IgD-negative memory B cell (primary cell): ENCODE measurements at regions not wholly inside any gene's neighbourhood (a gene's known extent, or its start where the extent isn't known, plus 50 kb on each side); places are given as distances from the start of the nearest gene placed in this dataset.
A peak's percentile ranks its signal among the peaks of the same experiment; 100 is the strongest.
"Not testable (repeated sequence)": the region's sequence is repeated elsewhere in the genome, so short reads cannot be mapped to it uniquely, and the experiment has no call there.

Experiments used
- H3K27ac Mint-ChIP-seq, 3 donors: one replicate each; pipeline ENCODE4 v1.8.0; 2020 to 2022; ENCODE audit warnings: mild to moderate bottlenecking in 3 of 3, mixed read lengths in 3 of 3, moderate library complexity in 1 of 3
- H3K27me3 Mint-ChIP-seq: one replicate; pipeline ENCODE4 v1.8.0; 2021; ENCODE audit warnings: mixed read lengths
- H3K36me3 Mint-ChIP-seq: one replicate; pipeline ENCODE4 v1.8.0; 2020; ENCODE audit warnings: mild to moderate bottlenecking, mixed read lengths
- H3K4me1 Mint-ChIP-seq, 3 donors: one replicate each; pipeline ENCODE4 v1.8.0; 2020 to 2022; ENCODE audit warnings: mixed read lengths in 3 of 3, mild to moderate bottlenecking in 1 of 3
- H3K4me3 Mint-ChIP-seq, 4 donors: one replicate each; pipeline ENCODE4 v1.8.0; 2020 to 2022; ENCODE audit warnings: mild to moderate bottlenecking in 4 of 4, mixed read lengths in 4 of 4, moderate library complexity in 3 of 4
- H3K9me3 Mint-ChIP-seq, 3 donors: one replicate each; pipeline ENCODE4 v1.8.0; 2020 to 2021; ENCODE audit warnings: mixed read lengths in 3 of 3, mild to moderate bottlenecking in 1 of 3

DNA sequence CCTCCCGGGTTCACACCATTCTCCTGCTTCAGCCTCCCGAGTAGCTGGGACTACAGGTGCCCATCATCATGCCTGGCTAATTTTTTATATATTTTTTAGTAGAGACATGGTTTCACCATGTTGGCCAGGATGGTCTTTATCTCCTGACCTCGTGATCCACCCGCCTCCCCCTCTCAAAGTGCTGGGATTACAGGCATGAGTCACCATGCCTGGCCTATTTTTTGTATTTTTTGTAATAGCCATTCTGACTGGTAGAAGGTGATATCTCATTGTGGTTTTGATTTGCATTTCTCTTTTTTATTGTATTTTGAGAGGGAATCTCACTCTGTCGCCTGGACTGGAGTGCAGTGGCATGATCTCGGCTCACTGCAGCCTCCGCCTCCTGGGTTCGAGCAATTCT is 139.6 kb upstream of the TNPO1 start:
- not testable (repeated sequence) for H3K4me3 Mint-ChIP-seq, H3K4me1 Mint-ChIP-seq, H3K9me3 Mint-ChIP-seq, H3K36me3 Mint-ChIP-seq, H3K27me3 Mint-ChIP-seq, H3K27ac Mint-ChIP-seq

DNA sequence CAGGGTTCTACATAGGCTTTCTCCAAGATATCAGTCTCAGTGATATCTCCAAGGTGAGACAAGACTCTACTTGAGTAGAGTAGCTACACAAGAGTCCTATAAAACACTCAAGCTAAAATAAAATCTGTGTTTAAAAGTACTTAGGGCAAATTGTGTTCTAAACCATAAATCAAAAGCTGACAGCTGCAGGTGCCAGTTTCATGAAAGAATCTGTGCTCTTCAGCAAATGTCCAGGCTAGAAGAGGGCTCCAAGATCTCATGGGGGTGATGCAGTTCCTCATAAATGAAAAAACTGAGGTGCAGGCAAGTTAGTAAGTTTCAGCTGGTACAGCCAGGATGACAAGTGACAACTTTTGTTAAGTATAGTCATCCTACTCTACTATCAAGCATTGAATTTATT is 142.8 kb upstream of the TNPO1 start:
- H3K4me1 Mint-ChIP-seq = no peaks in the 10 kb centered on the region
- H3K27me3 Mint-ChIP-seq = peaks cover 5% of the 10 kb centered on the region

DNA sequence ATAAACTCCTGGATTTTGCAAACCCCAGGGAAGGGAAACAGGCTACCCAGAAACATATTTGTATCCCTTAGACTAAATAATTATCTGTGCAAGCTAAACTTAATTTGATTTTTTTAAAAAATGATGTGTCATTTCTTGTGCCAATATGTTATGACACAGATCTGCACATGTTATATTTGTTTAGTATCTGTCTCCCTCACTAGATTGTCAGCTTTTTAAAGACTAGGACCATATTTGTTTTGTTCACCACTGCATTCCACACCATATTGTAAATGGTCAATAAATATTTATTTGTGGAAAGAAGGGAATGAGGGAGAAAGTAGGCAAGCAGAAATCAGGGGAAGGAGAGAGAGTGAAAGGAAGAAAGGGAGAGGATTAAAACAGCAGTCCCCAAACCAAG is 143.3 kb upstream of the TNPO1 start:
- Mint-ChIP-seq H3K36me3 (peaks cover 2% of the 10 kb centered on the region), H3K9me3 (peaks cover 0 to 9% (median 3%) of the 10 kb centered on the region in 3 donors), H3K4me3 (no peak overlapping the region), H3K27me3 (peaks cover 5% of the 10 kb centered on the region), H3K27ac (no peak overlapping the region), H3K4me1 (no peaks in the 10 kb centered on the region)

More for the DNA sequence above, 142.8 kb upstream of the TNPO1 start:
- Mint-ChIP-seq H3K27ac (no peak overlapping the region), H3K9me3 (peaks cover 0 to 9% (median 3%) of the 10 kb centered on the region in 3 donors), H3K36me3 (peaks cover 2% of the 10 kb centered on the region), H3K4me3 (no peak overlapping the region)

DNA sequence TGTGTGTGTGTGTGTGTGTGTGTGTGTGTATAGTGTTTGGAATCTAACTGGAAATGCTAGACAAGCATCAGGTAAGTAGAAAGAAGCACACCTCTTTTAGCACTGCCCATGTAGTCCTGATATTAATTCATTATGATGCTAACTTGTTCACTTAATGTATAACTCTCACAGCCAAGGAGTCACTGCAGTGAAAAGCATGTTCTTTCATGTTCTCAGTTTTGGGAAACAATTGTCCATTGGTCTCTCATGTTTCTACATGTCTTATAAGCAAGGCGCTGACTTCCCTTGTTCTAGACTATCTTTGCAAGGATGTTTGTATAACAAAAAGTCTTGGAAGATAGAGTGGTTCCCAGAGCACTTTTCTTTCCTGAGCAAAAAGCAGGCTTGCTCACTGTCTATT is 148.8 kb upstream of the TNPO1 start:
- Mint-ChIP-seq H3K27me3 (peaks cover 13% of the 10 kb centered on the region), H3K4me1 (no peaks in the 10 kb centered on the region), H3K27ac (no peak overlapping the region), H3K36me3 (no peaks in the 10 kb centered on the region), H3K9me3 (no peaks in the 10 kb centered on the region), H3K4me3 (no peak overlapping the region)

DNA sequence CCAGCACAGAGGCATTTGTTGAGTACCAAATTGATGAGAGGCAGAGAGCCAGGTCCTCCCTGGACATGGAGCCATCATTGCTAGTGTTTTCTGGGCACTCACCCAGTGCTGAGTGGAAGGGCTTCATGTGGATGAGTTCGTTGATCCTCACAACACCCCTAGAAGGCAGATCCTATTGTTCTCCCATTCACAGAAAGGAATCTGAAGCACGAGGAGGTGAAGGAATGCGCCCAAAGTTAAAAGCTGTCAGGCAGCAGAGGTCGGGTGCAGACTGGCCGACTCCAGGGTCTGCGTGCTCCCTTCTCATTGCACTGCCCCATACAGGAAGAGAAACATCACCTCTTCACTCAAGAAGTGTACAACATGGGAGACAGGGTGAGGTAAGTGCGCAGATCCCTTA is 153.5 kb upstream of the TNPO1 start:
- Mint-ChIP-seq H3K27me3 (peaks cover 11% of the 10 kb centered on the region), H3K9me3 (no peaks in the 10 kb centered on the region), H3K4me3 (no peak overlapping the region), H3K4me1 (no peaks in the 10 kb centered on the region), H3K36me3 (no peaks in the 10 kb centered on the region), H3K27ac (no peak overlapping the region)

DNA sequence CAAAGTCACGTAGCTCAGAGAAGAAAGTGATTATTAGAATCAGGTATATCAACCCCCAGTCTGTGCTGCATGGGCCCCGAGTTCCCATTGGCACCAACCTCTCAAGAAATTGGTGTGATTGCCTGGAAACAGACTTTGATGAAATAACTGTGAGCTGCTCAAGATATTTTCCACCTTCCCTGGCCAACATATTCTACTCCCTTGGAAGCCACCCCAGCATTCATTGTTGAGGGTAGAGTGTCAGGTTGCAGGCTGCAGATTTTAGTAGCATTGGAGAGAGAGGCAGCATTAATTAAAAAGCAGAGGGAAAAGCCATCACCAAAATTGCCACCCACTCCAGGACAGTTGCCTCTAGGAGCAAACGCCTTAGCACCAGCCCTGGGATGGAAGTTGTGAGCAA is 154.2 kb upstream of the TNPO1 start:
- Mint-ChIP-seq H3K4me3 (no peak overlapping the region), H3K9me3 (no peaks in the 10 kb centered on the region), H3K36me3 (no peaks in the 10 kb centered on the region)

DNA sequence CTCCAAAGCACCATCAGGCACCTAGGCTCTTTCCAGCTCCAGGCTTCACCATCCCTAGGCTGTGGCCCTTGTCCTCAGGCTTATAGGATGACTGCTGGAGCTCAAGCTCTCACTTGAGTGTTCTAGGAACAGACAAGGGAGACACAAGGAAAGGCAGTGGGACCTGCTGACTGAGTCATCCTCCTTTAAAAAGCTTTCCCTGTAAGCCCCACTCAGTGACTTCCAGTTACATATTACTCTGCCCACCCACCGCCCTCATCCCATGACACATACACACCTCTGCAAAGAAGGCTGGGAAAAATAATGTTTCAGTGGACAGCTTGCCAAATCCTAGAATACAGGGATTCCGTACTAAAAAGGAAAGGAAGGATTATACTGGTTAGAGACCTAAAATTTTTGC is 154.2 kb upstream of the ZNF366 start:
- Mint-ChIP-seq H3K9me3 (no peaks in the 10 kb centered on the region), H3K36me3 (no peaks in the 10 kb centered on the region), H3K27me3 (peaks cover 7% of the 10 kb centered on the region), H3K4me1 (no peaks in the 10 kb centered on the region), H3K27ac (no peak overlapping the region), H3K4me3 (no peak overlapping the region)

More for the DNA sequence above, 154.2 kb upstream of the TNPO1 start:
- Mint-ChIP-seq H3K27ac (no peak overlapping the region), H3K27me3 (peaks cover 11% of the 10 kb centered on the region), H3K4me1 (no peaks in the 10 kb centered on the region)

DNA sequence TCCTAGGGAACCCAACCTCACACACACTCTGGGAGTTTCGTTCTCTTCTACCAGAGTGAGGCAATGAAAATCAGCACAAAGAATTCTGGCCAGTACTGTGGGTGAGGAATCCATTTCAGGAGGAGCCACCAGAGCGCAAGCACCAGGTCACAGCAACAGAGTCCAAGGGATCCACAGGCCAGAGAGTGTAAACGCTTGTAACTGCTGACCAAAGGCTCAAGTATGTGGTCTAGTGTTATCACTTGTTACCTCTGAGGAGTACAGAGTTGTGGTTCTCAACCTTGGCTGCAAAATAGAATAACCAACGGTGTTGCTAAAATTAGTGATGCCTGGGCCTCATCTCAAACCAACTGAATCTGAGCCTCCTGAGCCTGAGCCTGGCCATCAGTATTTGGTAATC is 152.5 kb upstream of the ZNF366 start:
- H3K9me3 Mint-ChIP-seq = no peaks in the 10 kb centered on the region

DNA sequence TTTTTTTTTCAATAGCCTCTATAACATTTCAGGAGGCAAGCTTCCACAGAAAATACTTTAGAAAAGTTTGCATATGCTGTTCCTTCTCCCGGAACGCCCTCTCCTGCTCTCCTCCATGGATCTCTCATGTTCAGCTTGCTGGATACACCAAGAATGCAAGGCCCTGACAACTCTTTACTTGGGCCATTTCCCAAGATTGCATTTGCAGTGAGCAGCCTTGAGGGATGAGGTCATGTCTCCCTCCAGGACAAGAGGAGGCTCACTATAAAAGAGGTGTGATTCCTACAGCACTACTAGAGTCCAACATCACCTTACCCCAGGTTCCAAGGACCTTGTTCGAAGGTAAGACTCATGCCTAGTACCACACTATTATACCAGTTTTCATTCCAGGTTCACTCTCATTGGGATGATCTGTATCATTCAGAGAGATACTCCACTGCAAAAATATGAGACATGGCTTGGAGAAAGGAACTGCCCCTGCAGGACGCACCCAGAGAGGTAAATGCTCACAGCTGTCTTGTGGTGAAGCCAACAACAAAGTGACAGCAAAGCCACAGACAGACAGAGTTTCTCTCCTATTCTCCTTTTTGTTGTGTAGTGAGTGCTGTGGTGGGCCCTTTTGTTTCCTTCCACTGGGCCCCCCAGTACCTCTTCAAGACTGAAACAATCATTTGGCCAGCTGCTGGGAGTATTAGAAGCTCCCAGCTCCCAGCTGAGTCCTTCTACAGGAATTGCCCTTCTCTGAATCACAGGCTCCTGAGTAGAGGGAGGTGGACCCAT is 151.7 kb upstream of the ZNF366 start:
- H3K27ac Mint-ChIP-seq = no peak overlapping the region
- no peak overlapping the region for H3K4me3 Mint-ChIP-seq
- H3K9me3 Mint-ChIP-seq = no peaks in the 10 kb centered on the region
- H3K36me3 Mint-ChIP-seq = no peaks in the 10 kb centered on the region
- peaks cover 7% of the 10 kb centered on the region for H3K27me3 Mint-ChIP-seq
- no peaks in the 10 kb centered on the region for H3K4me1 Mint-ChIP-seq

More for the DNA sequence above, 152.5 kb upstream of the ZNF366 start:
- Mint-ChIP-seq H3K27ac (no peak overlapping the region), H3K4me1 (no peaks in the 10 kb centered on the region), H3K36me3 (no peaks in the 10 kb centered on the region), H3K4me3 (no peak overlapping the region), H3K27me3 (peaks cover 7% of the 10 kb centered on the region)

DNA sequence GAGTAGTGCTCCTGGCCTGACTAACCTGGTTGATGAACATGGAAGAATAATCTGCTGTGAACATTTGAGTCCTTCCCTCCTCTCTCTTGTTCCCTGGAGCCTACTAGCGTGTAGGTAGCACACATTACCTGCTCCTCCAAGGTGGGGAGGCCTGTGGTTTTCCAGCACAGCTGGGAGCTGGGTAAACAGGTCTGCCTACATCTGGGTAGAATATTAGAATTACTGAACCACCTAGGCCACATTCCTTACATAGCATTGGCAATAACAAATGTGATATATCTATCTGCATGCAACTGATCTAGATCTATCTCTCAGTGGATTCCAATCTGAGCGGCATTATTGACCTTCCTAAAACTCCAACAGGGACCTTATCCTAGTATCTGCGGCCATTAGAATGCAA is 151.0 kb upstream of the ZNF366 start:
- Mint-ChIP-seq H3K4me3 (no peak overlapping the region), H3K9me3 (no peaks in the 10 kb centered on the region), H3K4me1 (no peaks in the 10 kb centered on the region), H3K27me3 (peaks cover 5% of the 10 kb centered on the region), H3K27ac (no peak overlapping the region), H3K36me3 (no peaks in the 10 kb centered on the region)

DNA sequence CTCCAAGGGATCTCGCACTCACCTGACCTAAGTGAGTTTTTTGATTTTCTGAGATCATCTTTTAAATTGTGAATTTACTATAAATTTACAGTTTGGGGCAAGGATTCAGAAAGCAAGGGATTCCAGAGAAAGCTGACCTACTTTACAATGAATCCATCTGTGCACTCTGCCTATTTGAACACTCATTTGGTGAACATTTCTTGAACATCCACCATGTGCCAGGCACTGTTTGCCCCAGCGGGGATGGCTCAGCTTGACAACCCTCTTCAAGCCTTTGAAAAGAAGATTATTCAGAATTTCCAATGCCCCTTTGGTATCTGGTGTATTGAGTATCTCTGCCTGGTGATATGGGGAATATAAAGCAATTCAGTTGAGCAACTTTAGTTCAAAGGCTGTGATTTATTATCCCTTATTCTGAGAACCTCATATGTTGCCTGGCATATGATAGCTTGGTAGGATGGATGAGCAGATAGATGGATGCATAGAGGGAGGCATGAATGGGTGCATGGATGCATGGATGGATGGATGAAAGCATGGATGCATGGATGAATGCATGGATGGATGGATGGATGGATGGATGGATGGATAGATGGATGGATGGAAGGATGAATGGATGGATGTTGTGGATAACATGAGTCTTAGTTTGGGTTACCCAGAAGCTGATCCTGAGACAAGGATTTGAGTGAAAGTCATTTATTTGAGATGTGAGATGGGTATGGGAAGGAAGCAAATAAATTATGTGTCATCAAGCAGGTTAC is 149.7 kb upstream of the ZNF366 start:
- no peak overlapping the region for H3K27ac Mint-ChIP-seq
- no peaks in the 10 kb centered on the region for H3K36me3 Mint-ChIP-seq

DNA sequence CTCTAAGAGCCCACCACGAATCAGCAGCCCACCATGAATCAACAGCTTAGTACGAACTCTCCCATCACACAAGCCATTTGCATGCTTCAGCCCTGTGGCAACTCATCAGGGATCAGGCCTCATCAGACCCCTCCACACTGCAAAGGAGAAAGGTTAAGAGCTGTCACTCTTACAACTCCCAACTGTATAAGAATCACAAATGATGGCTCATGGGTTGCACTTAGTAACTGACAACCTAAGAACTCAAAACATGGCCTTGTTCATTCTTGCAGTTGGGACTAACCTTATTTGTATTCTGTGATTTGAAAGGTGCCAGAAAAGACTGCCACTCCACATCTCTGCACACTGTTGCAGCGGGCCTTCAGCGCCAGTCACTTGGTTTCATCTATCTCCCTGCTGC is 149.1 kb upstream of the ZNF366 start:
- Mint-ChIP-seq H3K4me1 (no peaks in the 10 kb centered on the region), H3K36me3 (no peaks in the 10 kb centered on the region), H3K27ac (no peak overlapping the region), H3K4me3 (no peak overlapping the region), H3K9me3 (no peaks in the 10 kb centered on the region), H3K27me3 (peaks cover 1% of the 10 kb centered on the region)

More for the DNA sequence above, 149.7 kb upstream of the ZNF366 start:
- peaks cover 1% of the 10 kb centered on the region for H3K27me3 Mint-ChIP-seq
- H3K4me3 Mint-ChIP-seq = no peak overlapping the region
- no peaks in the 10 kb centered on the region for H3K4me1 Mint-ChIP-seq
- H3K9me3 Mint-ChIP-seq = no peaks in the 10 kb centered on the region

DNA sequence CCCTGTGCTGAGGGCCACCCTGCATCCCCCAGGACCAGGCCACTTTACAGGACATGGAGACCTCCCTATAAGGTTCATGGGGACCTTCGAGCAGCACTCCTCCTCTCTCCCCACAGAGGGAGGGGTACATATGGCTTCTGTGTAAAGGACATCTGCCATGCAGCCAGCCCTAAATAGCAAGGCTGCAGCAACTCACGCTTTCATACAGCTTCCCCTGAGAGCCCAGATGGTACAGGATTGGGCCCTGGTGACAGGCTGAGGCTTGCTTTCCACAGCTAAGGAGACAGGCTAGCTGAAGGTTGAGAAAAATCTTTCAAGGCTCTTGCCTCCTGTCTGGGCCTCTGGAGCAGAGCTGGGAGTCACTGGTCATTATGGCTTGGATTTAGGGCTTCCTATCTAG is 147.0 kb upstream of the ZNF366 start:
- no peak overlapping the region for H3K4me3 Mint-ChIP-seq
- H3K27me3 Mint-ChIP-seq = peaks cover 1% of the 10 kb centered on the region
- no peak overlapping the region for H3K27ac Mint-ChIP-seq
- no peaks in the 10 kb centered on the region for H3K4me1 Mint-ChIP-seq
- no peaks in the 10 kb centered on the region for H3K9me3 Mint-ChIP-seq
- no peaks in the 10 kb centered on the region for H3K36me3 Mint-ChIP-seq

DNA sequence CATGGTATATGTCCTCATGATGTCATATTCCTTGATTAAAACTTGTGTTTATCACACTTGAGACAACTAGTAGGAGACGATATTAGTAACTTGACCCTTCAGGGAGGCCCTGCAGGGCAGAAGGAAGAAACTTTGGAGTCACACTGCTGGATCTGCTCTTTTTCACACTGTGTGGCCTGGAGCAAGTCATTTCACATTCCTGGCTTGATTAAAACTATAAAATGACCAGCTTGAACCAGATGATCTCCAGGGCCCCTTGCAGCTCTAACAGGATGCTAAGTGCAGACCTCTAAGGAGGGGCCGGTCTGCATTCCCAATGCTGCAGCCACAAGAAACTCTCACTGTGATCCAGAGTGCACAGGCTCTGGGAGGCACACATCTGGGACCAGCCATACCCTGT is 146.4 kb upstream of the ZNF366 start:
- H3K27ac Mint-ChIP-seq = peak overlapping the region in 1 of 3 donors; percentile 37
- no peaks in the 10 kb centered on the region for H3K36me3 Mint-ChIP-seq
- no peaks in the 10 kb centered on the region for H3K4me1 Mint-ChIP-seq
- H3K4me3 Mint-ChIP-seq = no peak overlapping the region
- H3K9me3 Mint-ChIP-seq = no peaks in the 10 kb centered on the region
- peaks cover 2% of the 10 kb centered on the region for H3K27me3 Mint-ChIP-seq

DNA sequence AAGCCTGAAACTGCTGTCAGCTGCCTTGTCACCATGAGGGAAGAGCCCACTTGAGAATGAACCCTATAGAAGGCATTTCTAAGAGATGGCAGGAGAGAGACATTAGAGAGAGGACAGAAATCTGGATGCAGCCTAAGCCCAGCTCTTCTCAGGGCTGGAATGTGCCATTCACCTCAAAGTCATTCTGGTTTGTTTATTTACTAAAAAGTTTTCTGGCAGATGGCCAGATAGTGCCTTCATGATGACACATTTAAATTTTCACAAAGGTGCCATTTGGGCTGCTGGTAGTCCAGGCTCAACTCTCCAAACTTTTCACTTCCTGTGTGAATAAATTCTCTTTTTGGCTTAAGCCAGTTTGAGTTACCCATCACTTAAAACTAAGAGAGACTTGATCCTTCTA is 144.6 kb upstream of the ZNF366 start:
- Mint-ChIP-seq H3K27ac (no peak overlapping the region), H3K36me3 (no peaks in the 10 kb centered on the region), H3K9me3 (no peaks in the 10 kb centered on the region), H3K4me1 (no peaks in the 10 kb centered on the region), H3K27me3 (peaks cover 4% of the 10 kb centered on the region), H3K4me3 (no peak overlapping the region)

DNA sequence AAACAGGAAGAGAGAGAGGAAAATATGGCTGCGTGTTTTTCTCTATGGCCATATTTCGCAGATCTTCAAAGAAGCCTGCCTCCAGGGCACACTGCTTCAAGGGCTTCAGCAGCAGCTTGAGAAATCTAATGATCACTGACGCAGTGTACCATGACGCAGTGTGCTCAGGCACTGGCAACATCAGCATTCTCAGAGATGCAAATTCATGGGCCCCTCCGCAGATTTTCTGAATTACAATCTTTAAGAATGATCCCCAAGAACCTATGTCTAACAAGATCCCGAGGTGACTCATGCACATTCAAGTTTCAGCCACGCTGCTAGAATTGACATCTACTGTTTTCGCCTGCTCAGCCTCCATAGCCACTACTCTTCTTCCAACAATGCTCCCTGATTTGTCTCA is 143.9 kb upstream of the ZNF366 start:
- Mint-ChIP-seq H3K4me3 (no peak overlapping the region), H3K27me3 (peaks cover 4% of the 10 kb centered on the region), H3K4me1 (no peaks in the 10 kb centered on the region), H3K36me3 (no peaks in the 10 kb centered on the region), H3K9me3 (no peaks in the 10 kb centered on the region), H3K27ac (no peak overlapping the region)
